Vagina (tissue), 2 donors: ENCODE measurements at regions not wholly inside any gene's neighbourhood (a gene's known extent, or its start where the extent isn't known, plus 50 kb on each side); places are given as distances from the start of the nearest gene placed in this dataset.

Experiments
- POLR2A ChIP-seq, 2 donors: fragments of 450-650 bp; IDR thresholded peaks; one replicate each; pipeline ENCODE4 v1.6.1; 2017; ENCODE audit warnings: antibody characterized with exemption in 2 of 2, mild to moderate bottlenecking in 2 of 2, moderate library complexity in 2 of 2
- POLR2AphosphoS5 ChIP-seq, 2 donors: sonication (generic); formaldehyde crosslinking; IDR thresholded peaks; one replicate each; pipeline ENCODE4 v1.9.0; 2017; ENCODE audit warnings: antibody characterized with exemption in 2 of 2, mild to moderate bottlenecking in 2 of 2, low read depth in 1 of 2; ENCODE audit not compliant: insufficient read depth in 1 of 2
- TF ChIP-seq, protein P1 (sequence below), 3 experiments: fragments of 450-650 bp in 2 of 3; fragments of 200-600 bp in 1 of 3; sonication (generic) in 1 of 3; IDR thresholded peaks; one replicate each; pipeline ENCODE4 v1.5.1; 2017 to 2019; ENCODE audit warnings: antibody characterized with exemption in 3 of 3, mild to moderate bottlenecking in 2 of 3, moderate library complexity in 2 of 3

DNA sequence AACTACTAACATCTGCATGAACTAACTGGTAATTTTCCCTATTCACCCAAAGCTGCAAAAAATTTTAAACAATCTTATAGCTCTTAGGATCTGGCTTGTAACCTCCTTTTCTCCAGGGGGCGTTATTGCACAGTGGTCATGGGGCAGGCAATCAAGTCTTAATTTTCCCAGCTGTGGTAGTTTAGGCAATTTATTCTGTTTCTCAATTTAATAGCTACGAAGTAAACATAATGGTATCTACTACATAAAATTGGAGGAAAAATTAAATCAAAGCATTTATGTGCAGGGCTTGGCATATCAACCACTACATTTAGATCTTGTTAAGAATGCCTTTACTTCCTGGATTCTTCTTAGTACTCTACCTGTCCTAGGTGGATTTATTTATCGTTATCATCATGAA is 137.4 kb upstream of the GUCY1A1 start:
- TF ChIP-seq, protein P1, sequence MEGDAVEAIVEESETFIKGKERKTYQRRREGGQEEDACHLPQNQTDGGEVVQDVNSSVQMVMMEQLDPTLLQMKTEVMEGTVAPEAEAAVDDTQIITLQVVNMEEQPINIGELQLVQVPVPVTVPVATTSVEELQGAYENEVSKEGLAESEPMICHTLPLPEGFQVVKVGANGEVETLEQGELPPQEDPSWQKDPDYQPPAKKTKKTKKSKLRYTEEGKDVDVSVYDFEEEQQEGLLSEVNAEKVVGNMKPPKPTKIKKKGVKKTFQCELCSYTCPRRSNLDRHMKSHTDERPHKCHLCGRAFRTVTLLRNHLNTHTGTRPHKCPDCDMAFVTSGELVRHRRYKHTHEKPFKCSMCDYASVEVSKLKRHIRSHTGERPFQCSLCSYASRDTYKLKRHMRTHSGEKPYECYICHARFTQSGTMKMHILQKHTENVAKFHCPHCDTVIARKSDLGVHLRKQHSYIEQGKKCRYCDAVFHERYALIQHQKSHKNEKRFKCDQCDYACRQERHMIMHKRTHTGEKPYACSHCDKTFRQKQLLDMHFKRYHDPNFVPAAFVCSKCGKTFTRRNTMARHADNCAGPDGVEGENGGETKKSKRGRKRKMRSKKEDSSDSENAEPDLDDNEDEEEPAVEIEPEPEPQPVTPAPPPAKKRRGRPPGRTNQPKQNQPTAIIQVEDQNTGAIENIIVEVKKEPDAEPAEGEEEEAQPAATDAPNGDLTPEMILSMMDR (IDR thresholded peaks at IDR 0.05): no peak
- TF ChIP-seq POLR2AphosphoS5 (IDR thresholded peaks at IDR 0.05; ENCODE audit: insufficient read depth in 1 of 2, low read depth in 1 of 2) (no peak), POLR2A (IDR thresholded peaks at IDR 0.05) (no peak)
